GM23338 (cell line): ENCODE measurements at regions not wholly inside any gene's neighbourhood (a gene's known extent, or its start where the extent isn't known, plus 50 kb on each side); places are given as distances from the start of the nearest gene placed in this dataset.

ENCODE experiments used
- CREB1 ChIP-seq: fragments of 250-450 bp; sonication (Bioruptor Pico); IDR thresholded peaks from 2 replicates; pipeline ENCODE4 v1.5.0; 2020; ENCODE audit warnings: low read depth, mild to moderate bottlenecking, moderate library complexity
- CTCF ChIP-seq, 2 experiments: fragments of 200-600 bp in 1 of 2; sonication (generic) in 1 of 2; conservative IDR thresholded peaks; 2 replicates each; pipeline versions ENCODE4 v1.5.1 to v1.6.1; 2016 to 2017; ENCODE audit warnings: antibody characterized with exemption in 2 of 2, low read depth in 2 of 2, mild to moderate bottlenecking in 2 of 2, moderate library complexity in 1 of 2
- ETS1 ChIP-seq: IDR thresholded peaks from 2 replicates; pipeline ENCODE4 v1.6.1; 2016; ENCODE audit warnings: antibody characterized with exemption
- EZH2 ChIP-seq: fragments of 200-600 bp; sonication (generic); IDR thresholded peaks from one replicate; pipeline ENCODE4 v1.8.0; 2017; ENCODE audit warnings: antibody characterized with exemption, mild to moderate bottlenecking, low read depth; ENCODE audit not compliant: unreplicated experiment
- EZH2phosphoT487 ChIP-seq: fragments of 200-600 bp; sonication (generic); IDR thresholded peaks from one replicate; pipeline ENCODE4 v1.8.1; 2018; ENCODE audit warnings: antibody characterized with exemption; ENCODE audit not compliant: unreplicated experiment
- JUNB ChIP-seq: IDR thresholded peaks from one replicate; pipeline ENCODE4 v1.6.1; 2016; ENCODE audit warnings: antibody characterized with exemption; ENCODE audit not compliant: unreplicated experiment
- NANOG ChIP-seq: IDR thresholded peaks from 2 replicates; pipeline ENCODE4 v1.6.1; 2016; ENCODE audit warnings: antibody characterized with exemption, borderline replicate concordance
- POLR2AphosphoS5 ChIP-seq: IDR thresholded peaks from 2 replicates; pipeline ENCODE4 v1.6.1; 2016; ENCODE audit warnings: antibody characterized with exemption, low read depth
- REST ChIP-seq: IDR thresholded peaks from one replicate; pipeline ENCODE4 v1.6.1; 2018; ENCODE audit warnings: antibody characterized with exemption; ENCODE audit not compliant: unreplicated experiment
- STAT1 ChIP-seq: IDR thresholded peaks from one replicate; pipeline ENCODE4 v1.6.1; 2016; ENCODE audit warnings: antibody characterized with exemption; ENCODE audit not compliant: unreplicated experiment
- ZNF114 ChIP-seq: fragments of 250-450 bp; sonication (Bioruptor Pico); IDR thresholded peaks from 2 replicates; pipeline ENCODE4 v1.5.0; 2020; ENCODE audit warnings: mild to moderate bottlenecking, moderate library complexity
- ZNF331 ChIP-seq: fragments of 250-450 bp; sonication (Bioruptor Pico); IDR thresholded peaks from 2 replicates; pipeline ENCODE4 v1.5.0; 2020; ENCODE audit warnings: low read depth, mild to moderate bottlenecking, moderate library complexity
- ZNF462 ChIP-seq: fragments of 250-450 bp; sonication (Bioruptor Pico); IDR thresholded peaks from 2 replicates; pipeline ENCODE4 v1.5.0; 2020; ENCODE audit warnings: mild to moderate bottlenecking, moderate library complexity

- TF ChIP-seq CTCF (conservative IDR thresholded peaks at IDR 0.05; ENCODE audit: low read depth in 2 of 2) (no peak), EZH2 (no peak), POLR2AphosphoS5 (no peak), EZH2phosphoT487 (no peak), REST (no peak), ETS1 (no peak), STAT1 (no peak), CREB1 (CRISPR knock-in tag) (no peak), JUNB (no peak), ZNF331 (CRISPR knock-in tag) (no peak), ZNF462 (CRISPR knock-in tag) (no peak), NANOG (no peak), ZNF114 (CRISPR knock-in tag) (no peak)
Observed at GRCh38 chr5:8628521-8628920, 759.6 kb downstream of the MTRR start.
